Activated T-cell treated with anti-CD3 and anti-CD28 coated beads, Interleukin-2, amount 50 U/mL, for 4 hours (primary cell): ENCODE measurements at regions not wholly inside any gene's neighbourhood (a gene's known extent, or its start where the extent isn't known, plus 50 kb on each side); places are given as distances from the start of the nearest gene placed in this dataset.

Experiments used
- ATAC-seq, 2 donors: fragments of 200-7000 bp; cut with Tn5 transposase; one replicate each; pipeline ENCODE4 v1.10.0; 2021
- DNase-seq: peaks from one replicate; pipeline ENCODE4 v3.0.0-alpha.2; 2020
- H3K27me3 Mint-ChIP-seq: one replicate; pipeline ENCODE4 v1.8.0; 2021; ENCODE audit warnings: low read depth, mixed read lengths
- H3K36me3 Mint-ChIP-seq: one replicate; pipeline ENCODE4 v1.8.0; 2022; ENCODE audit warnings: mixed read lengths; ENCODE audit not compliant: insufficient read depth
- H3K4me1 Mint-ChIP-seq: one replicate; pipeline ENCODE4 v1.8.0; 2021; ENCODE audit warnings: low read depth, mixed read lengths
- H3K4me3 Mint-ChIP-seq: one replicate; pipeline ENCODE4 v1.8.0; 2021; ENCODE audit warnings: mild to moderate bottlenecking, moderate library complexity, mixed read lengths
- H3K9me3 Mint-ChIP-seq: one replicate; pipeline ENCODE4 v1.8.0; 2021; ENCODE audit warnings: mixed read lengths

DNA sequence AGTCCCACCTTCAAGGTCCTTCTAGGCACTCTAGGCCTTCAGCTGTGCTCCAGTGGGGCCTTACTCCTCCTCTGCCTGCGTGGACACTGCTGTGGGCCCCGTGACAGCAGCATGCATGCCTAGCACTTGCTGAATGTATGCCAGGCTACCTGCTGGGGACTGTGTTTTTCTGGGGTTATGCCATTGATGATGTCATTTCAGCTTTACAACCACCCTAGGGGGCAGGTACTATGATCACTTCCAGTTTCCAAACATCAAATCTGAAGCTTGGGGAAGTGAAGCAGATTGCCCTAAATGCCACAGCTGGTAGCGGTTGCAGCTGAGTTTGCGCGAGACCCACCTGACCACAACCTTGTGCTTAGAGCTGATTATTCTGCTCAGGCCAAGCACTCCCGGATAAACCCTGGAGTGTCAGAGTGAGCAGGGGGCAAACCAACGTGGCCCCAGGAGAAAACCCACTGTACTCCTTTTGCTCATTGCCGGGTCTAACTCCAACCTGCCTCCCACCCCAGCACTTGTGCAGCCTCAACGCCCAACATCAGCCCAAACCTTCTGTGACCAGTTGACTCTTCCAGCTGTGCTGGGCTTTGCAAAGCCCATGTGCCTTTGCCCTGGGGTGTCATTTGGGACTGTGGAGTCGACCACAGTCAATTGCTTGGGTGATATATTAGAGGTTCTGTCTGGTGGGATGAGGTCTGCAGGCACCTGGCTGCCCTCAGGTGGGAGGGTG, 168.4 kb downstream of the ENGASE start:
- ATAC-seq (no peak), DNase-seq (no peak)
- H3K9me3 Mint-ChIP-seq: no peaks in the 10 kb centered on the region
- H3K4me3 Mint-ChIP-seq: no peak overlapping the region
- no peaks in the 10 kb centered on the region for H3K4me1 Mint-ChIP-seq
- H3K27me3 Mint-ChIP-seq: peaks cover 12% of the 10 kb centered on the region
- H3K36me3 Mint-ChIP-seq: no peaks in the 10 kb centered on the region

DNA sequence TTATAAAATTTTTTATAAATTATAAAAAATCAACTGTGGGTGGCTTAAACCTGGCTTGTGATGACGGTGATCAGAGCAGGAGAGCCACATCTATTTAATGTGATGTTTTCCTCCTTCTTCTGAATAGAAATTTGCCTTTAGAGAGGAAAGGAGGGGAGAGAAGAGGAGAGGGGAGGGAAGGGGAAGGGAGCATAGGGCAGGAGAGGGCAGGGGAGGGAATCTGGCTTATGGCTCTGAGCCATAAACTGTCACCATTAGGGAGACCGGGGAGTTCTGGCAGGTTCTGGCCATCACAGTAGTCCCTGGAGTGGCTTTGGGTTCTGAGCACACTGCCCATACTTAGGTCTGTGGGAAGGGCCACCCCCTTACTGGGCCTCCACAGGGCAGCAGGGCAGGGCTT, 167.8 kb downstream of the ENGASE start:
- no peaks in the 10 kb centered on the region for H3K9me3 Mint-ChIP-seq
- ATAC-seq: no peak

DNA sequence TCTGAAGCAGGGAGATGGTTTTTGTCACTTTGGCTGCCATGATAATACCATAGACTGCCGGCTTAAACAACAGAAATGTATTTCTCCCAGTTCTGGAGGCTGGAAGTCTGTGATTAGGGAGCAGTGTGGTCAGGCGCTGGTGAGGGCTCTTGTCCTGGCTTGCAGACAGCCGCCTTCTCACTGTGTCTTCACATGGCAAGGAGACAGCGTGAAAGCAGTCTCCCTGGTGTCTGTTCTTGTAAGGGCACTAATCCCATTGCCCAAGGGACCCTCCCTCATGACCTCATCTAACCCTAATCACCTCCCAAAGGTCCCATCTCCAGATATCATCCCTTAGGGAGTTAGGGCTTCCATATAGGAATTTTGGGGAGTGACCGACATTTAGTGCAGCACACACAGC, 167.0 kb downstream of the ENGASE start:
- no peaks in the 10 kb centered on the region for H3K9me3 Mint-ChIP-seq

More for the DNA sequence above, 167.8 kb downstream of the ENGASE start:
- H3K4me1 Mint-ChIP-seq: no peaks in the 10 kb centered on the region
- H3K27me3 Mint-ChIP-seq: peaks cover 12% of the 10 kb centered on the region
- H3K4me3 Mint-ChIP-seq: no peak overlapping the region
- H3K36me3 Mint-ChIP-seq: no peaks in the 10 kb centered on the region
- DNase-seq: no peak

DNA sequence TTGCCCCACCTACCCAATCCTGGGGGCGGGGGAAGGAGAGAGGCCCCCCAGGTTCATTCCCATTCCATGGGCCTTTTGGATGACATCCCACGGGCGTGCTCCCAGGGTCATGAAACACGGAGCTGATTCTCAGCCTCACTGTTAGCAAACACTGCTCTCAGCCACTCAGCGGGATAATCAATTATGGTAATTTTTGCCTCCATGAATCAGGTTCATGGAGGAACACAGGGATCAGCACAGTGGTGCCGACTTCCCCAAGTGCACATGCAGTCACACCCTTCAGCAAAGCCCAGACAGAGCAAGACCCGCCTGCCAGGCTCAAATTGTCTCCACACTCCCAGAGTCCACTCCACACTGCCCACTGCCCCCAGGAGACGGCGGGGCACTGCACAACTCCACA, 164.6 kb downstream of the ENGASE start:
- no peaks in the 10 kb centered on the region for H3K4me1 Mint-ChIP-seq
- no peaks in the 10 kb centered on the region for H3K36me3 Mint-ChIP-seq
- ATAC-seq (no peak), DNase-seq (no peak)
- H3K9me3 Mint-ChIP-seq: no peaks in the 10 kb centered on the region
- H3K27me3 Mint-ChIP-seq: peaks cover 9% of the 10 kb centered on the region
- no peak overlapping the region for H3K4me3 Mint-ChIP-seq

More for the DNA sequence above, 167.0 kb downstream of the ENGASE start:
- DNase-seq (no peak), ATAC-seq (no peak)
- H3K4me3 Mint-ChIP-seq: no peak overlapping the region
- no peaks in the 10 kb centered on the region for H3K36me3 Mint-ChIP-seq
- no peaks in the 10 kb centered on the region for H3K4me1 Mint-ChIP-seq
- H3K27me3 Mint-ChIP-seq: peaks cover 12% of the 10 kb centered on the region

DNA sequence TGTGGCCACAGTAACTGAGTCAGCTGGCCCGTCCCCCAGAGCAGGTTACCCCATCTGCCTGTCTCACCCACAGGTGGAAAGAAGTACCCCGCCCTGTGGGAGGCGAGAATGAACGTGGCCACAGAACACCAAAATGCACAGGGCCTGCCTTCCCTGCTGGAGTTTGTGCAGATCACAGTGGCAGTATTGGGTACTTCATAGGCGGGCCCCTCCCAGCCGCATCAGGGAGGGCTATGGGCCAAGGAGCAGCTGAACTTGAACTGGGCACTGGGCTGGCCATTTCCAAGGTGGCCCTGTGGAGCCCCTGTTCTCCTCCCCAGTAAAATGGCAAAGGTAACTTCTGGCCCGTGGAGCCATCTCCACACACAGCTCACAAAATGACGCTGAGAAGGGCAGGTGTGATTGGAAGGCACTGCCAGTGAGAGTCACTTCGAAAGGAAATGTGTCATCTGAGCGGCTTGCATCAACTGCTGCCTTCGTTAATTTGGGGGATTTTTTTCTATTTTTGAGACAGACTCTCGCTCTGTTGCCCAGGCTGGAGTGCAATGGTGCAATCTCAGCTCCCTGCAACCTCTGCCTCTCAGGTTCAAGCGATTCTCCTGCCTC, 162.9 kb downstream of the ENGASE start:
- H3K4me3 Mint-ChIP-seq: no peak overlapping the region

DNA sequence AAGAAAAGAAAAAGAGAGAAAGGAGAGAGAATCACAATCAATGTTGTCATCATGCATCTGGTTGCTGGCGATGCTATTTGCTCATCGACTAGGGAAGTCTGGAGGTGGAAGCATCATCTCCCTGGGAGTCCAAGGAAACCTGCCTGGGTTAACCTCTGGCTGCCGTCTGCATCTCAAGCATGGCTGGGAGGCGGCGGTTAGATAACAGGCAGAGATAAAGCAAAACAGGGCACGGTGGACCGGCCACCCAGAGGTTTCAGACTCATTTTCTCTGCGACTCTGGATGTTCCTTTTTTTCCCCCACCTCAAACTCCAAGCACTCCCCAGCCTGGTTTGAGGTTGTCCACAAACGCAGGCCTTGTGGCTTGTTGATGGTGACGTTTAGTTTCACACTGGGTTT, 161.2 kb downstream of the ENGASE start:
- ATAC-seq: no peak
- Mint-ChIP-seq H3K4me3 (no peak overlapping the region), H3K4me1 (no peaks in the 10 kb centered on the region), H3K27me3 (peaks cover 9% of the 10 kb centered on the region), H3K36me3 (no peaks in the 10 kb centered on the region), H3K9me3 (no peaks in the 10 kb centered on the region)
- DNase-seq: no peak

More for the DNA sequence above, 162.9 kb downstream of the ENGASE start:
- H3K4me1 Mint-ChIP-seq: no peaks in the 10 kb centered on the region
- ATAC-seq: no peak
- no peaks in the 10 kb centered on the region for H3K9me3 Mint-ChIP-seq
- H3K36me3 Mint-ChIP-seq: no peaks in the 10 kb centered on the region
- no peak for DNase-seq
- H3K27me3 Mint-ChIP-seq: peaks cover 9% of the 10 kb centered on the region

DNA sequence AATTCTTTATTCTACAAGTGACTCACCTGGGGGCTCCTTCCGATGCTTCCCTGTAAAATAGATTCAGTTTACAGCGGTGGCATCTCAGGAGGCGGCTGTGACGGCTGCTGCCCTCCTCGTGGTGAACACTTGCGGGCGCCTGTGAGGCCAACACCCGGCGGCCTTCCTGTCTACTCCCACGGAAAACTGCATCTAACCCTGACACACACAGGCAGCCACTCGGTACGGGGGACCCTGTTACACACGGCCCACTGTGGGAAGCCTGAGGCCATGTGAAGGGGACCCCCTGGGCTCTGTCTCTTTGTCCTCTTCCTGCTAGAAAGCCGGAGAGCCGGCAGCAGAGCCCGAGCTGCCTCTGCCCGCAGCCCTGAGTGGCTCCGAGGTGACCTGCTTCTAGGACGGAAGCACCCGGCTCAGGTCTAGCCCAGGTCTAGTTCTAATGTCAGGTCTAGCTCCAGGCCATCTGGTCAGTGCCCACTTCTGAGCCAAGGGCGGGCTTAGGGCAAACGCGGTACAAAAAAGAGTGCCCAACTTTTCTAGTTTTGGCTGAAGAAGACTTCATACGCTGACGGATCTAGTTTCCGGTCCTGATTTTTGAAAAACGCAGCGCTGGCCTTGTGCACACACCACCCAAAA, 159.4 kb downstream of the ENGASE start:
- ATAC-seq (no peak), DNase-seq (no peak)
- no peaks in the 10 kb centered on the region for H3K9me3 Mint-ChIP-seq
- peaks cover 2% of the 10 kb centered on the region for H3K27me3 Mint-ChIP-seq
- H3K36me3 Mint-ChIP-seq: no peaks in the 10 kb centered on the region
- H3K4me1 Mint-ChIP-seq: no peaks in the 10 kb centered on the region
- no peak overlapping the region for H3K4me3 Mint-ChIP-seq

DNA sequence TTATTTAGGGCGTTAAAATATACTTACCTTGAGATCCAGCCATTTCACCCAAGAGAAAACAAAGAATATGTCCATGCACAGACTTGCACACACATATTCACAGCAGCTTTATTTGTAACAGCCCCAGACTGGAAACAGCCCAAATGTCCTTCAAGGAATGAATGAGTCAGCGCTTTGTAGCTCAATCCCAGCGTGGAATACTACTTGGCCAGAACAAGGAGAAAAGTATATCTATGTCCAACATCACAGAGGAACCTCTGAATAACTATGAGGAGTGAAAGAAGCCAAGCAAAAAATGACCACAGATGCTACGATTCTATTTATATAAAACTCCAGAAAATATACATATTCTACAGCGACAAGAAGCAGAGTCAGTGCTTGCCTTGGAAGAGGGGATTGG, 158.3 kb downstream of the ENGASE start:
- Mint-ChIP-seq H3K36me3 (no peaks in the 10 kb centered on the region), H3K4me3 (no peak overlapping the region), H3K9me3 (no peaks in the 10 kb centered on the region), H3K27me3 (no peaks in the 10 kb centered on the region), H3K4me1 (no peaks in the 10 kb centered on the region)
- ATAC-seq: no peak
- no peak for DNase-seq

DNA sequence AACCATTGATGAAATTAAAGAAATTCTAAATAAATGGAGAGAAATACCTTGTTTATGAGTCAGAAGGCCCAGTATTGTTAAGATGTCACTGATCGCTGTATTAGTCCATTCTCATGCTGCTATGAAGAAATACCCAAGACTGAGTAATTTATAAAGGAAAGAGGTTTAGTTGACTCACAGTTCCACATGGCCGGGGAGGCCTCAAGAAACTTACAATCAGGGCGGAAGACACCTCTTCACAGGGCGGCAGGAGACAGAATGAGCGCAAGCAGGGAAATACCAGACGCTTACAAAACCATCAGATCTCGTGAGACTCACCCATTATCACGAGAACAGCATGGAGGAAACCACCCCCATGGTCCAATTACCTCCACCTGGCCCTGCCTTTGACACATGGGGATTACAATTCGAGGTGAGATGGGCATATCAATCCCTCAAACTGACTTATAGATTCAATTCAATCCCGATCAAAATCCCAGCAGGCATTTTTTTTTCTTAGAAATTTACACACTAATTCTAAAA, 157.2 kb downstream of the ENGASE start:
- Mint-ChIP-seq H3K36me3 (no peaks in the 10 kb centered on the region), H3K4me1 (no peaks in the 10 kb centered on the region), H3K4me3 (no peak overlapping the region), H3K27me3 (no peaks in the 10 kb centered on the region), H3K9me3 (no peaks in the 10 kb centered on the region)
- ATAC-seq (no peak), DNase-seq (no peak)

DNA sequence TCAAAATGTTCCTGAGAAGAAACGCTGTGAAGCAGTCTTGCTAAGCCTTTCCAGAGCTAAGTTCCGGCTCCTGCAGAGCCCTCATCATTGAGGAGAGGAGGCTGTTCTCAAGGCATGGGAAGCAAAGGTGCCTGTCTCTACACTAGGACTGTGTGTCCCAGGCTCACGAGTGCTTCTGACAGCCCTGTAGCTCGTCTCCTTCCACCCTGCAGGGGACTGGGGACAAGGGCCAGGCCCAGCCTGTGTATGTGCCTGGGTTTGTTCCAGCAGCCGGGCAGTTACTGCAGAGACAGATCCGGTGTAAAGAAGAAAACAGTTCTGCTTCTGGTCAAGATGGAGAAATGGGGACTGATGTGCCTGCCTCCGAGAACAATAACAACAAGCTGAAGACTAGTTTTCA, 156.0 kb downstream of the ENGASE start:
- DNase-seq (no peak), ATAC-seq (no peak)
- peaks cover 5% of the 10 kb centered on the region for H3K27me3 Mint-ChIP-seq
- no peak overlapping the region for H3K4me3 Mint-ChIP-seq
- H3K36me3 Mint-ChIP-seq: no peaks in the 10 kb centered on the region
- H3K4me1 Mint-ChIP-seq: no peaks in the 10 kb centered on the region
- no peaks in the 10 kb centered on the region for H3K9me3 Mint-ChIP-seq

DNA sequence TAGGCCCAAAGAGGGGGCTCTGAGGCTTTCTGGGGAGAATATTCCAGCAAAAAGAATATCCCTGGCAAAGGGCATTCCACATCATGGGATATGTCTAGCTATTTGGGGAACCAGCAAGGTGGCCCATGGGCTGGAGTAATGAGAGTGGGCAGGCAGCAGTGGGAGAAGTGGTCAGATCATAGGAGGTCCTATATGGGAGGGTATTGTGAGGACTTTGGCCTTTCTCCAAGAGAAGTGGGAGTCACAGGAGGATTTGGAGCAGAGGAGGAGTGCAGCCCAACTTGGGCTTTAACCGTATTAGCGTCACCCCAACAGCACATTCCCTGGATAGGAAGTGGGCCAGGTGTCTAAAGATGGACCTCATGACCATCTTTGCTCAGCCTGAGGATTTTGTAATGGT, 151.4 kb downstream of the ENGASE start:
- no peak overlapping the region for H3K4me3 Mint-ChIP-seq
- DNase-seq: no peak
- H3K4me1 Mint-ChIP-seq: no peaks in the 10 kb centered on the region
- H3K9me3 Mint-ChIP-seq: no peaks in the 10 kb centered on the region
- no peak for ATAC-seq
- H3K27me3 Mint-ChIP-seq: peaks cover 33% of the 10 kb centered on the region
- no peaks in the 10 kb centered on the region for H3K36me3 Mint-ChIP-seq

DNA sequence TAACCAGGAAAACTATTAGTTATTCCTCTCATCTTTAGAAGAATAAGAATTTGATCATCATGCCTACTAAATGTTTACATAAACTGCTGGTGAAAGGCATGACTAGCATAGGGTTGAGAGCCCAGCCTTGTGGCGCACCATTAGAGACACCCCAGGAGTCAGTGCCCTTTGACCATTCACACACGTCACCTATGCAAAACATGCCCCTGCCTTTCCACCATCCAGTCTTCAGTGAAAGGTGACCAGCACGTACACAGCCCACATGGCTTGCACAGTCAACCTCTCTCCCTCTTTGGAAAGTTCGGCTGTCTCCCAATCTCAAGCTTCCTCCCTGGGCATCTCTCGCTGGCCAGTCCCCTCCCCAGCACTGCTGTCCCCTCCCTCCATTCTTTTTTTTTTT, 150.3 kb downstream of the ENGASE start:
- no peaks in the 10 kb centered on the region for H3K36me3 Mint-ChIP-seq
- no peak overlapping the region for H3K4me3 Mint-ChIP-seq
- DNase-seq (no peak), ATAC-seq (no peak)
- H3K4me1 Mint-ChIP-seq: peaks cover 5% of the 10 kb centered on the region
- peaks cover 40% of the 10 kb centered on the region for H3K27me3 Mint-ChIP-seq
- H3K9me3 Mint-ChIP-seq: no peaks in the 10 kb centered on the region

DNA sequence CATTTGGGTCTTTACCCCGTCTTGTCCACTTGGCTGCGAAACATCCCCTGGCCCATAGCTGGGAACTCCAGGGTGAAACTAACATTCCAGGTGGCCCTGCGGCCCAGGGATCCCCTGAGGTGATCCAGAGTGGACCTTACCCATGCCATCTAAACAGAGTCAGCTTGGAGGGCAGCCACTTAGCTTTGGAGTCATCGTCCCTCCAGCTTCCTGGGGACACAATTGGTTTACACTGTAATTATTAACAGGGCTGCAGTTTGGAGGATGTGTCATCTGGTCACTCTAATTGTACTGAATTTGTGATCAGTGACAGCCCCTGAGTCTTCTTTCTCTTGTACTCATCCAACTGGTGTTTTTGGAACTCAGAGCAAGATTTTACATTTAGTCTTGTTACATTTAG, 149.9 kb downstream of the ENGASE start:
- no peak for ATAC-seq
- Mint-ChIP-seq H3K9me3 (no peaks in the 10 kb centered on the region), H3K4me1 (peaks cover 5% of the 10 kb centered on the region), H3K4me3 (no peak overlapping the region), H3K36me3 (no peaks in the 10 kb centered on the region), H3K27me3 (peaks cover 42% of the 10 kb centered on the region)
- no peak for DNase-seq

DNA sequence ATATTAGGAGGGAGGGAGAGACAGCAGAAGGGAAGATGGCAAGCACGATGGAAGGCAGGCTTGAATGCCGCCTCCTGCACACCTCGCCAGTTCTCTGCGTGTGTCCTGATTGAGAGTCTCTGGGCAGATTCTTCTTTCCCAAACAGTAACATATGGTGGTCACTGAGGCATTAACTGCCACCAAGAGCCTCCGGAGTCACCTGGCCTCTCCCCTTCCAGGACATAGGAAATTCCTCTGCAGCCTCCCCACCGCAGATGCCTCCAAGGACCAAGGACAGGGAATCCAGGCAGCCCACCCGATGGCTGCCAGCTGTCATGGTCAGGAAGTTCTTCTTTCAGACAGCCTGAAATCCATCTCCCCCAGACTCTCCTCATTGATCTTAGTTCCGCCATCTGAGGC, 149.3 kb downstream of the ENGASE start:
- H3K36me3 Mint-ChIP-seq: no peaks in the 10 kb centered on the region
- peaks cover 47% of the 10 kb centered on the region for H3K27me3 Mint-ChIP-seq
- no peak for DNase-seq
- no peaks in the 10 kb centered on the region for H3K9me3 Mint-ChIP-seq
- H3K4me3 Mint-ChIP-seq: no peak overlapping the region
- peaks cover 5% of the 10 kb centered on the region for H3K4me1 Mint-ChIP-seq
- no peak for ATAC-seq

DNA sequence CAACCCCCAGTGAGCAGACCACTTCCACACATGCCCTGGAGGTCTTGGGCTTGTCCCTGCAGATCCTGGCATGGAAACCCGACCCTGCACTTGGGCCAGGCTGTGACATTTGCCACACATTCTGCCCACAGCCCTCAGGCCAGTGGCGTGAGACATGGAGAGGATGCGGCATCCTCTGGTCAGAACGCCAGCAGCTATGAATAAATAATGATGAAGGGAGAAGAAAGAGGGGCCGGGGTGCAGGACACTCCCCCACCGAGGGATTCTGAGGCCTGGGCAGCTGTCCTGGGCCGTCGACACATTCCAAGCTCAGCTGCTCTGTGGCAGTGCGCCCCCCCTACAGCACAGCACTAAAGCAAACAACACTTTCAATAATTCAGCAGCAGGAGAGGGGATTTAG, 148.8 kb downstream of the ENGASE start:
- Mint-ChIP-seq H3K9me3 (no peaks in the 10 kb centered on the region), H3K4me1 (peaks cover 5% of the 10 kb centered on the region), H3K27me3 (peaks cover 52% of the 10 kb centered on the region), H3K36me3 (no peaks in the 10 kb centered on the region), H3K4me3 (no peak overlapping the region)
- ATAC-seq (no peak), DNase-seq (no peak)
